Hepatocyte (in vitro differentiated cells): ENCODE measurements at regions not wholly inside any gene's neighbourhood (a gene's known extent, or its start where the extent isn't known, plus 50 kb on each side); places are given as distances from the start of the nearest gene placed in this dataset.

Experiments
- CTCF ChIP-seq: fragments of 200-600 bp; sonication (generic); IDR thresholded peaks from 2 replicates; pipeline ENCODE4 v1.5.1; 2016; ENCODE audit warnings: antibody characterized with exemption, mild to moderate bottlenecking; ENCODE audit not compliant: poor library complexity
- EZH2phosphoT487 ChIP-seq: fragments of 200-600 bp; sonication (generic); IDR thresholded peaks from one replicate; pipeline ENCODE4 v1.6.1; 2018; ENCODE audit warnings: antibody characterized with exemption, mild to moderate bottlenecking, low read depth, moderate library complexity; ENCODE audit not compliant: unreplicated experiment, severe bottlenecking

DNA sequence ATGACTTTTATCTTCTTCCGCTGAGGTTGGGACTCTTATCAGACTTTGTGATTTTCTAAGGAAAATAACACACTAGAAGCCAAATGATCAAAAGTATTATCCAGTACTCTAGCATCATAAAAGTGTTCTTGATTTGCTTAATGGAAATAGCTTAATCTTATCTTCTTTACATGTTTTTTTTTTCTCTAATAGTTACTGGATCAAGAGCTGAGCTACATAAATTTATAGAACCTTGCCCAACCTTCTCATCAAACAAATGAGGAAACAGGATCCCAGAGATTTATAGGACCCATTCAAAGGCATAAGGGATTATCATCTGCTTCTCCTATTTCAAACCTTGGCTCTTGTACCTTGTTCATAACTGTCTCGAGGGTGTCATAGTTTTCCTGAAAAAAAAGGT lies 68.3 kb upstream of the WDR17 start:
- no peak for TF ChIP-seq CTCF
- no peak for TF ChIP-seq EZH2phosphoT487
